Bronchial epithelial cell (primary cell): ENCODE measurements at regions not wholly inside any gene's neighbourhood (a gene's known extent, or its start where the extent isn't known, plus 50 kb on each side); places are given as distances from the start of the nearest gene placed in this dataset.

Experiments
- DNase-seq: peaks from one replicate; pipeline ENCODE4 v3.0.0-alpha.2; 2010; ENCODE audit warnings: low read depth
- FAIRE-seq: peaks from 2 replicates; lab custom pipeline; 2011; peaks lifted over from hg19 to GRCh38; lab: Jason Lieb, UNC
- H3K27me3 ChIP-seq: 2 replicates; pipeline ENCODE4 v1.5.1; 2011; ENCODE audit warnings: low read length; ENCODE audit not compliant: control insufficient read depth, insufficient read depth
- H3K36me3 ChIP-seq: 2 replicates; pipeline ENCODE4 v1.5.1; 2011; ENCODE audit warnings: low read length; ENCODE audit not compliant: control insufficient read depth, insufficient read depth
- H3K4me3 ChIP-seq: 2 replicates; pipeline ENCODE4 v1.5.1; 2011; ENCODE audit warnings: mild to moderate bottlenecking, low read depth, low read length, control low read depth
- CTCF ChIP-seq: IDR thresholded peaks from 2 replicates; pipeline ENCODE4 v1.5.1; 2011; ENCODE audit warnings: mild to moderate bottlenecking, moderate library complexity, low read length, control low read depth, inconsistent platforms; ENCODE audit not compliant: insufficient read depth, severe bottlenecking

- FAIRE-seq (no peak), DNase-seq (no peak)
- no peak for TF ChIP-seq CTCF
Measured at GRCh38 chr9:79145442-79145841, 426.3 kb upstream of the TLE4 start.

GRCh38 chr9:79149585-79149984, 422.2 kb upstream of the TLE4 start:
- FAIRE-seq (no peak), DNase-seq (no peak)
- no peaks in the 10 kb centered on the region for H3K36me3 ChIP-seq
- no peak for TF ChIP-seq CTCF
- H3K4me3 ChIP-seq = no peak overlapping the region
- no peaks in the 10 kb centered on the region for H3K27me3 ChIP-seq

More at GRCh38 chr9:79145442-79145841, 426.3 kb upstream of the TLE4 start:
- no peaks in the 10 kb centered on the region for H3K27me3 ChIP-seq
- no peak overlapping the region for H3K4me3 ChIP-seq
- H3K36me3 ChIP-seq = no peaks in the 10 kb centered on the region

- no peaks in the 10 kb centered on the region for H3K36me3 ChIP-seq
- TF ChIP-seq CTCF = no peak
- DNase-seq (no peak), FAIRE-seq (no peak)
- H3K4me3 ChIP-seq = no peak overlapping the region
- H3K27me3 ChIP-seq = no peaks in the 10 kb centered on the region
Measured at GRCh38 chr9:79151791-79152190, 420.0 kb upstream of the TLE4 start.

- Histone ChIP-seq H3K27me3 (no peaks in the 10 kb centered on the region), H3K4me3 (no peak overlapping the region), H3K36me3 (no peaks in the 10 kb centered on the region)
- no peak for DNase-seq
- TF ChIP-seq CTCF = no peak
- FAIRE-seq = no peak
Measured at GRCh38 chr9:79152306-79152705, 419.5 kb upstream of the TLE4 start.

- no peak overlapping the region for H3K4me3 ChIP-seq
- H3K27me3 ChIP-seq = no peaks in the 10 kb centered on the region
- DNase-seq = no peak
- FAIRE-seq = no peak
- no peak for TF ChIP-seq CTCF
- H3K36me3 ChIP-seq = no peaks in the 10 kb centered on the region
Measured at GRCh38 chr9:79154806-79155205, 417.0 kb upstream of the TLE4 start.

- TF ChIP-seq CTCF = peak; percentile 19
- Histone ChIP-seq H3K27me3 (no peaks in the 10 kb centered on the region), H3K4me3 (no peak overlapping the region), H3K36me3 (no peaks in the 10 kb centered on the region)
- FAIRE-seq = no peak
- DNase-seq = peak; percentile 63
Measured at GRCh38 chr9:79155308-79155707, 416.5 kb upstream of the TLE4 start.
